Hematopoietic multipotent progenitor cell treated with erythropoietin and hydrocortisone succinate and interleukin-3 and kit ligand, for 6 days (in vitro differentiated cells): ENCODE measurements at regions not wholly inside any gene's neighbourhood (a gene's known extent, or its start where the extent isn't known, plus 50 kb on each side); places are given as distances from the start of the nearest gene placed in this dataset.

Experiments used
- DNase-seq: peaks from one replicate; pipeline ENCODE4 v3.0.0-alpha.2; 2015

DNA sequence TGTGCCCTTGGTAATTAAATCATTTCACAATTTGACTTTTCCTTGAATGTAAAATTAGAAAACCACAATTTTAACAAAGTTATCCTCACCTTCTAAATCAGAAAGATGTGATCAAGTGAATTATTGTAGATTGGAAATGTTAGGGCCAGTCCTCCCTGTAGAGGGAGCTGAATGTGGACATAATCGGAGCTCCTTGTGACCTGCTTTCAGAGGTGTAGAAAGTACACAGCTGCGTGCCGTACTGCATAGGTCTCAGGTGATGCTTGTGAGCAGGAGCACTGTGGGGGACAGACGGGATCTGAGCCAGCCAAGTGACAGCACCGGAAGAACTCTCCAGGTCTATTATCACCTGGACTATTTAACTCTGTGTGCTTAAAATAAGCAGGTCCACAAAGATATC lies 338.0 kb downstream of the AASDHPPT start:
- DNase-seq = no peak

GRCh38 chr11:106418791-106419190 lies 341.3 kb downstream of the AASDHPPT start:
- DNase-seq = no peak

- DNase-seq = no peak
These were observed 342.7 kb downstream of the AASDHPPT start for GRCh38 chr11:106420048-106420665.

- DNase-seq = no peak
These were observed 343.2 kb downstream of the AASDHPPT start for GRCh38 chr11:106420686-106421085.

DNA sequence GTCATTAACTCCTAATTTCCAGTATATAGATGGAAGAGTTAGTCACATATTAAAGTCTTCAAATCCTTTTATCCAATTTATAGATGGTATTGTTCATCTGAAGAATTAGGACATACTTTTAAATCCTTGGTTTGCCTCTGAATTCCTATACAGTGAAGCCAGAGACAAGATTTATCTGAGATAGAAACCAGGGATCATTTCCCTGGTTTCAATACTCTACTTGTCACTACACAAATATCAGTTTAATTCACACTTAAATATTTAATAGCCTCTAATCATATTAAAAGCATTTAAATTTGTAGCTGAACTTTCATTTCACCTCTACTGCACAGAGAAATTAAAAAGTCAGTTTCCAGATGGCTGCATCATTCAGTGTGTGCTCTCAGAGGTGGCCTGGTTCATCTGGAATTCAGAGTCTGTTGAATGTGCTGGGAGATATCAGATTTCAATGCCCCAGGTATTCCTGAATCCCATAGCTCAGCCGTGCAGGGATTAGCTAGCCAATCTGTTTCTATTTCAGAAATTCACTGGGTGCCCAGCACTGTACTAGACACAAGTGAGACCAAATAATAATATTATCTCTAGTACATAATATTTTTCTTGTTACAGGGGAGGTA lies 344.3 kb downstream of the AASDHPPT start:
- no peak for DNase-seq

DNA sequence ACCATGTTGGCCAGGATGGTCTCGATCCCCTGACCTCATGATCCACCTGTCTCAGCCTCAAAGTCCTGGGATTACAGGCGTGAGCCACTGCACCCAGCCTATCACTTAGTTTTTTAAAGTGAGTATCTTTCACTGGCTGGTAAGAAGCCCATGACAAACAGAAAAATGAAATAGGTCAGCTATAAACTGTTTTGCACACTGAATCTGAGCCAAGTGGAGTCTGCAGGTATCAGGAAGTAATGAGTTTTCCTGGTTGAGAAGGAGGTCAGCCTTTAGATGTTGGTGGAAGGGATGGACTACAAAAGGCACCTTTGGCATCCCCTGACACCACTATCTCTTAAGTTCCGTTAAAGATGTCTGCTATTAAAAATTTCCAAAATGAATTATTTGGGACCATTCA lies 345.1 kb downstream of the AASDHPPT start:
- no peak for DNase-seq

DNA sequence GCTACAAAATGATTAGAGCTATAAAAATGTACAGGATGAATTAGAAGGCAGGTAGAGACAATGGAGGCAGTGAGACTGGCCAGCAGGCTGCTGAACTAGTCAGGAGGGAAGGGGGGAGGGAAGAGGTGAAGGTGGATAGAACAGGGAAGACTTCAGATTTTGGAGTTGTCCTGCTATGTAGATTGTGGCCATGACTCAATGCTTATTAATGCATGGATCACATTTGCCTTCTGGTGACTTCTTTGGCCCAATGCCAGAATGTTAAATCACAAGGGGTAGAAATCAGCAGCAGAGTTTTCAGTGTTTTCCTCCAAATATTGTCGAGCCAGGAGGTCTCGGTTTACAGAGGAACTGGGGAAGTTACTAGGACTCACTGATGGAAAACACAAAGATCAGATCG lies 346.6 kb downstream of the AASDHPPT start:
- no peak for DNase-seq

- DNase-seq = no peak
These were observed 348.4 kb downstream of the AASDHPPT start for GRCh38 chr11:106425819-106426218.

- DNase-seq = no peak
These were observed 349.2 kb downstream of the AASDHPPT start for GRCh38 chr11:106426696-106427095.

GRCh38 chr11:106427736-106428135 lies 350.3 kb downstream of the AASDHPPT start:
- DNase-seq = no peak

DNA sequence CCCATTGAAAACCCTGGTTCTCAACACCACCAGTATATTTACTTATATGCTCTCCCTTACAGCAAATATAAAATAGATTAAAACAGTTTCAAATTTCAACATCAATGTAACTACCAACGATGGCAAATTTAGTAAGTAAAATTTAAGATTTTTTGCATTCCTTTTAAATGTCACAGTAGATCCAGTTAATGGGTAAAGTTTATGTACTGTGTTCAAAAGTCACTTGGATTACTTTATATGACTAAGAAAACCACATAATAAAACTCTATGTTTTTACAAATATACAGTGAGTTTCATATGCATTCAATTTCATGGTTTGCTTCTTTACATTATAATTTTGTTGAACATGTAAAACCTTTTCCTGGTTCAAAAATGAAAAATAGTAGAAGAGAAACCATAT lies 364.6 kb downstream of the AASDHPPT start:
- no peak for DNase-seq

DNA sequence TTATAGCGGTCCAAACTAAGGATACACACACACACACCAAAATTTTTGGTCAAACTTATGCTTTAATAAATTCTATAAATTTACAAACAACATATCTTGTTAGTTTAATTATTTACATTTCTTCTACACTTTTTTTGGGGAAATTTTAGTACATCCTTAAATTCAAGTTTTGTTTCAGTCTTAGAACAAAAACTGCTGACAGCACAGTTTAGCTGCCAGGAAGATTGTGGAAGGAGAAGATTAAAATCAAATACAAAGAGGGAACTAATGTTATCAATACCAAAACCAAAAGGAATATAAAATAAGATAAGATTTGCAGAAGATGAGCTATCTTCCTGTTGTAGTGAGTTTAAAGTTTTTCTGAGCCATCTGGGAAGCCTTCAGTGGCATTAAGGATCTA lies 368.8 kb downstream of the AASDHPPT start:
- no peak for DNase-seq

- no peak for DNase-seq
These were observed 369.5 kb downstream of the AASDHPPT start for GRCh38 chr11:106446955-106447354.

DNA sequence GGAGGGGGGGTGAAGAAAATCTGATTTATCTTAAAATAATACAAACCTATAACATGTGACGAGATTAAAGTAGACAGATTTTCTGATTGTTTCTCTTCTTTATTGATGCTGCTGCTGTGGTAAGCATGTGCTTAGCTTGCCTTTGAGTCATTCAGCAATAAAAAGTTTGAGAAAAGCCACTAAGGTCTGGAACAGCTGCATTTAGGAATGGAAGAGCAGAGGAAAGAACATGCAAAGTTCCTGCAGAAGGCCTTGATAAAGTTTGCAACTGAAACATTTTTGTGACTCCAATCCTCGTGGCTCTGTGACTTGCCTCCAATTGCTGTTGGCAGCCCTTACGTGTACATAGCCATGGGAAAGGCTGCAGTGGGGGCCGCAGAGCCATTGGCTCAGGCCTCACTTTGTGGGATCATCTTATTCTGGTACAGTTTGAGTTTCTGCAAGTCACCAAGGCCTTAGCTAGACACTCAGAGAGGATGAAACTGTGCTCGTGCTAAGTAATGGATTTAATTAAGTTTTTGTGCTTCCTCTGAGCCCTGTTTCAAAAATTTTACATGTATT lies 370.2 kb downstream of the AASDHPPT start:
- DNase-seq = no peak

- DNase-seq = no peak
These were observed 372.3 kb downstream of the AASDHPPT start for GRCh38 chr11:106449763-106450162.

GRCh38 chr11:106451228-106451922 lies 373.9 kb downstream of the AASDHPPT start:
- DNase-seq = no peak

- no peak for DNase-seq
These were observed 379.2 kb downstream of the AASDHPPT start for GRCh38 chr11:106456647-106457046.

DNA sequence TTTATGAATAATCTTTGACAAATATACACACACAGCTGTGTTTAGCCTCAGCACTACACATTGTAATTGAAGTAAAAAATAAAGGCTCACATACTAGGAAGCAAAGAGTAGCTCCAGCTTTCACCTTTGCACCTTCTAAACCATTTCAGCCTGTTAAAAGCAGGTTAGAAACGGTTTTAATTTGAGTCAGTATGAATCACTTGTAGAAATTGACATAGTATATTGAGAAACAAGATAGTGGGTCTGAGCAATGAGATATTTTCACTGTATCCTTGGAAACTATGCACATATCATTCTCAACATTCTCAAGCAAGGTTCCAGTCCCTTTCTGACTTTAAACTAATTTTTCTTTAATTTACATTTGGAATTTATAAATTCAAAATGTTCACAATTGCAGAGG lies 380.3 kb downstream of the AASDHPPT start:
- no peak for DNase-seq

GRCh38 chr11:106459135-106459534 lies 381.7 kb downstream of the AASDHPPT start:
- no peak for DNase-seq

DNA sequence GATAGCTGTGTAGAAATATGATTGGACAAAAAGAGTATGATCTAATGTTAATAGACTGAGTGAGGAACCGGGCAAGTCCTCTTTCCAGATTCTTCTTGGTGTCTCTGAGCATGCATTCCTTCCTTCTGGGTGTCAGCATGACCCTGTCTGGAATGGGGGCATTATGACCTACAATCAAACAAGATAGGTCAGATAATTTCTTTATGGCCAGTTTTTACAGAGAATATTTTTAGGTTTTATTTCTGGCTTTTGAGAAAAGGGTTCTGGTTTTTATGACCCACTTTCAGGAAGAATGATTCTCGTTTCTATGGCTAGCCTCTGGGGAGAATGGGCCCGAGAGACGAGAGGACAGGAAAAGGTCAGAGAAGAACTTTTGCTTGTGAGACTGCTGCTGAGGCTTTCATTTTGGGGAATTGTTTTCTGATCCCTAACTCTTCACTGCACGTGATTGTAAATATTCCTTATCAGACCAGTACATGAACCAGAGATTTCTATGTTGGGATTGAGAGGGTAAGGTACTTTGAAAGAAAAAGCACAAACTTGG lies 383.8 kb downstream of the AASDHPPT start:
- DNase-seq = no peak

DNA sequence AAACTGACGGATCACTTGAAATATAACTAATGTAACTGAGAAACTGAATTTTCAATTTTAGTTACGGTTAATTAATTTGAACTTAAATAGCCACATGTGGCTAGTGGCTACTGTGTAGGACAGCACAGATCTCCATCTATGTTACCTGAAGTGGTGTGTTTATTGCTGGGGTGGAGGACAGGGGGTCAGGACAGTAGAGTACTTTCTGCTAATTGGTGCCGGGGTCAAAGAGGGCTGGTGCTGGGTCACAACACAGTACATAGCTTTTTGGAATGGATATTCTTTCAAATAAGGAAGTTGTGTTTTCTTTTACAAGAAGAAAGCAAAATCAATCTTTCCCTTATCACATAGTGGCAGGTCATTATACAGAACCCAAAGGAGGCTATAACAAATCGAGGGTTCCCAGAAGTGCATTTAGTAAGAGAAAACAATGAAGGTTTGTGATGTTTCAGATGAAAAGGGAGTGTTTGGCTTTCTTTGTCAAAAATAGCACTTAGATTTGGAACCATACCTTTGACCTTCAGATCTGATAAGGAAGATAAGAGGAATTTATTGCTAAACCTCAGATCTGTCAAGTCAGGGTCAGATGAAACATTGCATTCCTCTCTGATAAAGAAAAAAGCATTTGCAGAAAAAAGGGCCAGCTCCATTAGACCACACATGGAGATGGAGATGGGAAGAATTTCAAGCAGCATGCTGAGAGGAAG lies 384.5 kb downstream of the AASDHPPT start:
- DNase-seq = no peak

DNA sequence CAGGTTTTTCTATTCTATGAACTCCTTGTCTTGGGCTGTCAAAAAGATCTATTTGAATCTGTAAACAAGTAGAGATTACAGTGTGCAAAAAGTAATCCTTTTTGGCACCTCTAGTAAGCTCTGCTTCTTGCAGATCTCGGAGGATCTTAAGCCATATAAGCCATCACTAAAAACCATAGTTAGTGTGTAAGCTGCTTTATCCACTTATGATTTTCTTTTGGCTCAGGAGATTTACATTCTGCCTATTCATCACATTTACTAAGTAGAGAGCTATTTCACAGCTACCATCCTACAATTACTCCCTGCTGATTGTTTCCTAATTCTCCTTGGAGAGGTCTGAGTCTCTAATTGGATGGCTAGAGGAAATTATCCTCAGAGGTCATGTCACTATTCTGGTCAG lies 385.7 kb downstream of the AASDHPPT start:
- no peak for DNase-seq

GRCh38 chr11:106463796-106464201 lies 386.3 kb downstream of the AASDHPPT start:
- DNase-seq = no peak
